ENCODE measurements at regions not wholly inside any gene's neighbourhood (a gene's known extent, or its start where the extent isn't known, plus 50 kb on each side); places are given as distances from the start of the nearest gene placed in this dataset.

DNA sequence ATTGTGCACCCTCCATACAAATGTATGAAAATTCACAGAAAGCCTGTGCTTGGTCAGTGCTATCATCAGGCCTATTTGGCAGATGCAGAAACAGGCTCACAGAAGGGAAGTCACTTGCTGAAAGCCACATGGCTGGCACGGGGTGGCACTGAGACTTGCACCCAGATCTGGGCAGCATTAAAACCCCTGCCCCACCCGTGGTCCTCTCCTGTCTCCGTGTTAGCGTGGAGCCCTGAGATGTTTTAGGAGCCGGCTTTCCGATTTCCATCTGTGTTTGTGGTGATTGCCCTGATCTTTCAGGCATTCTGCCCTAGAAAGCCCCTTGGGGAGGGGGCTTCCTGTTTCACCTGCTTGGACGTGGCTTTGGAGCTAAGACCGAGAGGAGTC is 102.2 kb upstream of the IER5L start:
- DNase-seq (ENCODE audit: low spot score) = no peak
- no peak for ATAC-seq (ENCODE audit: low FRiP score)
- TF ChIP-seq, protein P1, sequence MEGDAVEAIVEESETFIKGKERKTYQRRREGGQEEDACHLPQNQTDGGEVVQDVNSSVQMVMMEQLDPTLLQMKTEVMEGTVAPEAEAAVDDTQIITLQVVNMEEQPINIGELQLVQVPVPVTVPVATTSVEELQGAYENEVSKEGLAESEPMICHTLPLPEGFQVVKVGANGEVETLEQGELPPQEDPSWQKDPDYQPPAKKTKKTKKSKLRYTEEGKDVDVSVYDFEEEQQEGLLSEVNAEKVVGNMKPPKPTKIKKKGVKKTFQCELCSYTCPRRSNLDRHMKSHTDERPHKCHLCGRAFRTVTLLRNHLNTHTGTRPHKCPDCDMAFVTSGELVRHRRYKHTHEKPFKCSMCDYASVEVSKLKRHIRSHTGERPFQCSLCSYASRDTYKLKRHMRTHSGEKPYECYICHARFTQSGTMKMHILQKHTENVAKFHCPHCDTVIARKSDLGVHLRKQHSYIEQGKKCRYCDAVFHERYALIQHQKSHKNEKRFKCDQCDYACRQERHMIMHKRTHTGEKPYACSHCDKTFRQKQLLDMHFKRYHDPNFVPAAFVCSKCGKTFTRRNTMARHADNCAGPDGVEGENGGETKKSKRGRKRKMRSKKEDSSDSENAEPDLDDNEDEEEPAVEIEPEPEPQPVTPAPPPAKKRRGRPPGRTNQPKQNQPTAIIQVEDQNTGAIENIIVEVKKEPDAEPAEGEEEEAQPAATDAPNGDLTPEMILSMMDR (IDR thresholded peaks at IDR 0.05) = no peak

DNA sequence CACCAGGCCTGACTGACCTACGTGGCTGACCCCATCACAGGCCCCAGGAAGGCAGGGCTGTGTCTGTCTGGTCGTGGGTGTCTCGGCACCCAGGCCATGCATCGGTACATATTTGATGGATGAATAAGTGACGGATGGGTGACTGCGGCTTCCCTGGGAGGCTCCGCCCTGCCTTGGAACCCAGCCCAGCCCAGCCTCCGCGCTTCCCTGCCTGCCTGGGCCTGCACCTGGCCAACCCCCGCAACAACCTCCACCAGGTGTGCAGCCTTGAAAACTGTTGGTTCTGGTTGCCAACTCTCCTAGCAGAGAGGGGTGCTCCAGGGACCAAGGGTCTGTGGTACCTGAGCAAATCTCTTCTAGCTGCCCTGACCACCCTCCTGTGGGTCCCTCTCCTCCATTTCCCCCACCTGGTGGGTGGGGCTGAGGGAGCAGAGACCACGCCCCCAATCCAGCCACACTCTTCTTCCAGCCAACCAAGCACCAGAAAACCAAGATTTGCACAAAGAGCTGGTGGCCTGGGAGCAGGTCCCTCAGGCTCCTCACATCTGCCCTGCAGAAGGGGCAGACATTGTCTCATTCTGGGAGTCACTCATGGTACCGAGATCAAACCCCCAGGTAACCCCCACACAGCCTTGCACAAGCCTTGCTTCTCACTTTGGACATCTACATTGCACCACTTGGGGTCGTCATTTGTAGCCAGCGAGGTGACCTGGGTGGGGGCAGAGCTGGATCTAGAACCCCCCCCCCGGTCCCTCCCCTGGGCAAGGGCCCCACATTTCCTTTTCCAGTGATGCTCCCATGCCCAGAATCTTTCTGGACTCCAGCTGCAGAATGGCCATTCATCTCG is 100.6 kb upstream of the IER5L start:
- TF ChIP-seq, protein P1 (IDR thresholded peaks at IDR 0.05) = no peak
- peak; percentile 12 for DNase-seq (ENCODE audit: low spot score)

DNA sequence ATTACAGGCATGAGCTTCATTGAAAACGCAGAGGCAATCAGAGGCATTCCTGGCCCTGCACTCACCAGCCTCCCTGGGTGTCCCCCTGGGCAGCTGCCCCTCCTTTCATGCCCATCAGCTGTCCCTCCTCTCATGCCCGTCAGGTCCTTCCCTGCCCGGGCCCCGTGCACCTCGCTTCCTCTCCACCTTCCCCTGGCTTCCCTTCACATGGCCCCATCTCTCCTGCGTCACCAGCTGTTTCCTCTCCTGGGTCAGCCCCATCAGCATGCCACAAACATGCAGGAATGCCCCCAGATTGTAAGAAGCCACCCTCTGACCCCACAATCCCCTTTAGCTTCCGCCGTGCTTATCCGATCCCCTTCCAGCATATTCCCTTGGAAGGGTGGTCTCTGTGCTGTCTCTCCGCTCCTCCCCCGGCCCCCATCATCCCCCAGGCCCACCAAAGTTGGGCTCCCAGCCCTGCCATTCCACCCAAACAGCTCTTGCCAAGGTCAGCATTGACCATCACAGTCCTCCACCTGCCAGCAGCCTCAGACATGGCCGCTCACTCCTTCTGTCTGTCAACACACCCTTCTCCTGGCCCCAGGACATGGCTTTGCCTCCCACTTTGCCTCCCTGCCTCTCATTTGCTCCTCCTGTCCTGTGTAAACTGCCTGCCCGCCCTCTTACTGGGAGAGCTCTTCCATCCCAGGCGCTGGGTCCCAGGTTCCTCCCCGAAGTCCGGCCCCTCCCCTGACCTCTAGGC is 98.6 kb upstream of the IER5L start:
- ATAC-seq (ENCODE audit: low FRiP score) (no peak), DNase-seq (ENCODE audit: low spot score) (no peak)
- TF ChIP-seq, protein P1 (IDR thresholded peaks at IDR 0.05) = no peak

More for the DNA sequence above, 100.6 kb upstream of the IER5L start:
- no peak for ATAC-seq (ENCODE audit: low FRiP score)

DNA sequence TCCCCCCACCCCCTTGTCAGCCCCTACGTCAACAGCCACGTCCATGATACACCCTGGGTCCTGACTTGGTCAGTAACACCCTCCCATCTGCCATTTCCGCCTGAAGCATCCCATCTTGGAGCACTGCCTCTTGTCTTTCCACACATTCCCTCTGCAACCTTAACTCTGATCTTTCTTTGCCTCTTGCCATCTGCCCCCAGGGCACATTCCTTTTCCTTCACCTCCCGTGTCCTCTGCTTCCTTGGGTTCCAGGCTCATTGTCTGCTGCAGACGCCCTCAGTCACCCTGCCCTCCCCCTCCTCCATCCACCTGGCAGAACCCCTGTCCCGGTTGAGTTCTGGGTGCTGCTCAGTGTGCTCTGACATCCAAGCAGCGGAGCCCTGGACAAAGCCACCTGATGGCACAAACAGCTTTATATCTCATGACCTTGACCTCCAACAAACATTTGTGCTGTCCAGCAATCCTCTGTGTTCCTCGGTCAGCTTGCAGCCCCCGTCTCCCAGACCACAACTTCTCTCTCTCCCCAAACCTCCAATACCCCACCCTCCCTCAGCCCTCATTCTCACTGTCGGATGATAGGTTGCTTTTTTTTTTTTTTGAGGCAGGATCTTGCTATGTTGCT is 97.7 kb upstream of the IER5L start:
- no peak for ATAC-seq (ENCODE audit: low FRiP score)
- DNase-seq (ENCODE audit: low spot score) = no peak
- TF ChIP-seq, protein P1 (IDR thresholded peaks at IDR 0.05) = no peak

DNA sequence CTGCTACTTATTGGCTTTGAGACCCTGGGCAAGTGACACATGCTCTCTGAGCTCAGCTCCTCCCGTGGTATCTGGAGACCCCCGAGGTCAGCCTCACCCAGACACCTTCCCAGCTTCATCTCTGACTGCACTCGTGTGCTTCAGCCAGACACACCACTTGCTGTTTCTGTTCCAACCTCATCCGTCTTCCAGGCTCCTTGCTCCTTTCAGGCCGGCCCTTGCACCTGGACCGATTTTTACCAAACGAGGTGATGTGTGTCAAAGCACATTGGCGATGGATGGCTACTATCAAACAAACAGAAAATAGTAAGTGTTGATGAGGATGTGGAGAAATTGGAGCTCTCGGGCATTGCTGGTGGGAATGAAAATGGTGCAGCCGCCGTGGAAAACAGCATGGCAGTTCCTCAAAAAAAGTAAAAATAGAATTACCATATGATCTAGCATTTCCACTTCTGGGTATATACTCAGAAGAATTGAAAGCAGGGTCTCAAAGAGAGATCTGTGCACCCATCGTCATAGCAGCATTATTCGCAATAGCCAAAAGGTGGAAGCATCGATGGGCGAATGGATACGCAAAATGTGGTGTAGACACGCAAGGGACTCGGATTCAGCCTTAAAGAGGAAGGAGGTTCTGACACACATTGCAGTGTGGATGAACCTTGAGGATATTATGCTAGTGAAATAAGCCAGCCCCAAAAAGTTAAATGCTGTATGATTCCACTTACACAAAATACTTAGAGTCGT is 96.1 kb upstream of the IER5L start:
- TF ChIP-seq, protein P1 (IDR thresholded peaks at IDR 0.05) = no peak
- DNase-seq (ENCODE audit: low spot score) (no peak), ATAC-seq (ENCODE audit: low FRiP score) (no peak)

DNA sequence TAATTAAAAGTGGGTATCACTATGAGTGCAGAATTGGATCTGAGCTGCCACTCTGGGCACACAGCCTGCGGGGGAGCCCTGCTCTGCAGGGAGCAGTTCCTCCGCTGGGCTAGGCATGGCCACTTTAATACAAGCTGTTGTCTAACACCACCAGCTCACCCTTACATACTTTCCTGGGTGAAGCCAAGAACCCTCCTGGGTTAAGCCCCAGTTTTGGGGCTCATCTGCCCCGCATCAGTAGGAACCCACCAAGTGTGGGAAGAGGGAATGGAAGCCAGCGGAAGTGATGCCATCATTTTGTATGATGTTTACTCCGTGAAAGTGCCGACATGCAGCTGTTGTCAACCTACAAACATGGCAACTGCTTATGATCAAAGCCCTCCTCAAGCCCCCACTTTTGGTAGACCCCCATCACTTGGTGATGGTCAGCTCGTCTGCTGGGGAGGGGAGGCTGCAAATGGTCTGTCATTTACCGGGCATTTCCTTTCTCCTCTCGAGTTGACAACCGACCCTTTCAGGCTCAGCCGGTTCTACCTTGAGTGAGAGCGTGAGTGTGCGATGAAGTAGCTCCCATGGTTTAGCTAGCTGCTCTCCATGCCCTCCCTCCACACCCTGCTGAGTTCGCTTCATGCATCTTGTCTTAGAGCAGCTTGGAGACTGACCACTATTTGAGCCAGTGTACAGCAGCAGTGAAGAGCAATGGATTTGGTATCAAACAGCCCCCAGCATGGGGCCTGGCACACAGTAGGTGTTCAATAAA is 95.3 kb upstream of the IER5L start:
- ATAC-seq (ENCODE audit: low FRiP score) (peak; percentile 29), DNase-seq (ENCODE audit: low spot score) (no peak)
- TF ChIP-seq, protein P1 (IDR thresholded peaks at IDR 0.05) = no peak
